ENCODE measurements at regions not wholly inside any gene's neighbourhood (a gene's known extent, or its start where the extent isn't known, plus 50 kb on each side); places are given as distances from the start of the nearest gene placed in this dataset.

- peak; percentile 75 for ATAC-seq (ENCODE audit: insufficient read depth, low FRiP score)
- Histone ChIP-seq H3K9me3 (ENCODE audit: control insufficient read depth in 4 of 4, insufficient read depth in 3 of 4, low read length in 3 of 4) (no peaks in the 10 kb centered on the region), H3K4me1 (ENCODE audit: control insufficient read depth in 5 of 5, insufficient read depth in 5 of 5, low read length in 5 of 5) (peaks cover 0 to 18% (median 3%) of the 10 kb centered on the region in 5 donors), H3K9ac (ENCODE audit: insufficient read depth in 1 of 2, low read length in 2 of 2) (peak overlapping the region in 1 of 2 donors; percentile 14), H3K36me3 (ENCODE audit: control insufficient read depth in 4 of 4, insufficient read depth in 4 of 4, low read length in 4 of 4) (no peaks in the 10 kb centered on the region), H3K4me3 (peak overlapping the region; percentile 18), H3K27me3 (ENCODE audit: control insufficient read depth in 3 of 3, insufficient read depth in 3 of 3, low read length in 2 of 3) (no peaks in the 10 kb centered on the region), H3K27ac (ENCODE audit: low read depth in 1 of 2, low read length in 1 of 2) (no peak overlapping the region)
- 0 to 1% methylated on average over 53 to 56 of the region's 56 CpGs for WGBS, 2 donors
- TF ChIP-seq, protein P1, sequence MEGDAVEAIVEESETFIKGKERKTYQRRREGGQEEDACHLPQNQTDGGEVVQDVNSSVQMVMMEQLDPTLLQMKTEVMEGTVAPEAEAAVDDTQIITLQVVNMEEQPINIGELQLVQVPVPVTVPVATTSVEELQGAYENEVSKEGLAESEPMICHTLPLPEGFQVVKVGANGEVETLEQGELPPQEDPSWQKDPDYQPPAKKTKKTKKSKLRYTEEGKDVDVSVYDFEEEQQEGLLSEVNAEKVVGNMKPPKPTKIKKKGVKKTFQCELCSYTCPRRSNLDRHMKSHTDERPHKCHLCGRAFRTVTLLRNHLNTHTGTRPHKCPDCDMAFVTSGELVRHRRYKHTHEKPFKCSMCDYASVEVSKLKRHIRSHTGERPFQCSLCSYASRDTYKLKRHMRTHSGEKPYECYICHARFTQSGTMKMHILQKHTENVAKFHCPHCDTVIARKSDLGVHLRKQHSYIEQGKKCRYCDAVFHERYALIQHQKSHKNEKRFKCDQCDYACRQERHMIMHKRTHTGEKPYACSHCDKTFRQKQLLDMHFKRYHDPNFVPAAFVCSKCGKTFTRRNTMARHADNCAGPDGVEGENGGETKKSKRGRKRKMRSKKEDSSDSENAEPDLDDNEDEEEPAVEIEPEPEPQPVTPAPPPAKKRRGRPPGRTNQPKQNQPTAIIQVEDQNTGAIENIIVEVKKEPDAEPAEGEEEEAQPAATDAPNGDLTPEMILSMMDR (IDR thresholded peaks at IDR 0.05; ENCODE audit: control extremely low read depth, extremely low read depth) = no peak
- DNase-seq = peak; percentile 71 to 73 (median 72)
These were observed 50.8 kb upstream of the TRIM2 start for GRCh38 chr4:153153339-153153871.

DNA sequence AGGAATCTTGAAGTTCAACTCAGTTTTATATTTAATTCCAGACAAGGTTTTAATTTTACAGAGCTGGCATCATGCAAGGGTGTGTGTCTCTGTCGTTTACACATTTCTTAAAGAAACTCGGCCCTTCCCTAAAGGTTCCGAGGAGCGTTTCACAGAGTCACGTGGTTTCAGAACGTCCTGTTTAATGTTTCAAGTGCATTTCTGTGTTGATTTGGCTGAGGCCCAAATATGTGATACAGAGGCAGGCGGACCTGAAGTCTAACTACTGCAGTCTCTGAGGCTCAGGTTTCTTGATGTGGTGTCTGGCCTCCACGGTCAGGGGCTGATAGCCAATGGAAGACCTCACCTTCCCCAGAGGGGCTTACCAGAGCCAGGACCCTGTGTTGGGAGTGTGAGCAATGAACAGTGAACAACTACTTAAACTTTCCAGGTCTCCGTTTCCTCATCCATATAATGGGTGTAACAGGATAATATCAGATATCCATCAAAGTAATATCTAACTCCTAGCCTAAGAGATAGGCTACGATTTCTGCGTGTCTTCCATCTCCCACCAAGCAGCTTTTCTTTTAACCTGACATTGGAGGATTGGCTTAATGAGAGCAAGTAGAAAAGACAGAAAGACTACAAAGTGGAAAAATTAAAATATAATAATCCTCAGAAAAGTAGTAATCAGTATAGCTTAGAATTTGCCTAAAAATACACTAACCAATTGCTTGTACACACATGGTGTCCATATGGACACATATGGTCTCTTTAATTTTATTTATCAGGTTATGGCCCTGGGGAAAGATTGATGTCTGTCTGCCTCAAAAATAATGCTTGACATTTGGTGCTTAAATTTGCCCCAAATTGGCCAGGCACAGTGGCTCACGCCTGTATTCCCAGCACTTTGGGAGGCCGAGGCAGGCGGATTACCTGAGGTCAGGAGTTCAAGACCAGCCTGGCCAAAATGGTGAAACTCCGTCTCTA lies 50.0 kb upstream of the TRIM2 start:
- WGBS, 2 donors = 44 to 49% methylated on average over 15 of the region's 15 CpGs
- Histone ChIP-seq H3K36me3 (ENCODE audit: control insufficient read depth in 4 of 4, insufficient read depth in 4 of 4, low read length in 4 of 4) (no peaks in the 10 kb centered on the region), H3K27me3 (ENCODE audit: control insufficient read depth in 3 of 3, insufficient read depth in 3 of 3, low read length in 2 of 3) (no peaks in the 10 kb centered on the region), H3K27ac (ENCODE audit: low read depth in 1 of 2, low read length in 1 of 2) (no peak overlapping the region), H3K4me3 (no peak overlapping the region), H3K9ac (ENCODE audit: insufficient read depth in 1 of 2, low read length in 2 of 2) (peak overlapping the region; percentile 14 to 69), H3K9me3 (ENCODE audit: control insufficient read depth in 4 of 4, insufficient read depth in 3 of 4, low read length in 3 of 4) (no peaks in the 10 kb centered on the region), H3K4me1 (ENCODE audit: control insufficient read depth in 5 of 5, insufficient read depth in 5 of 5, low read length in 5 of 5) (peaks cover 0 to 18% (median 3%) of the 10 kb centered on the region in 5 donors)
- TF ChIP-seq, protein P1 (IDR thresholded peaks at IDR 0.05; ENCODE audit: control extremely low read depth, extremely low read depth) = no peak
- peak; percentile 75 to 90 (median 84) for DNase-seq
- ATAC-seq (ENCODE audit: insufficient read depth, low FRiP score) = peak; percentile 30
